Astrocyte (in vitro differentiated cells and primary cell): ENCODE measurements at regions not wholly inside any gene's neighbourhood (a gene's known extent, or its start where the extent isn't known, plus 50 kb on each side); places are given as distances from the start of the nearest gene placed in this dataset.

Experiments
- DNase-seq: peaks from one replicate; pipeline ENCODE4 v3.0.0-alpha.2; 2010; ENCODE audit warnings: low read depth
- FAIRE-seq: peaks from 2 replicates; lab custom pipeline; 2011; peaks lifted over from hg19 to GRCh38; lab: Jason Lieb, UNC
- H2AFZ ChIP-seq: 2 replicates; pipeline ENCODE4 v1.6.0; 2012; ENCODE audit warnings: low read depth, low read length, inconsistent platforms
- H3K27ac ChIP-seq: 2 replicates; pipeline ENCODE4 v1.5.1; 2011; ENCODE audit warnings: low read depth, low read length, inconsistent platforms
- H3K27me3 ChIP-seq: 2 replicates; pipeline ENCODE4 v1.6.0; 2011; ENCODE audit warnings: low read length, inconsistent platforms; ENCODE audit not compliant: insufficient read depth
- H3K36me3 ChIP-seq: 2 replicates; pipeline ENCODE4 v1.5.1; 2011; ENCODE audit warnings: low read length, inconsistent platforms; ENCODE audit not compliant: insufficient read depth
- H3K4me1 ChIP-seq: 2 replicates; pipeline ENCODE4 v1.5.1; 2011; ENCODE audit warnings: low read length, inconsistent platforms; ENCODE audit not compliant: insufficient read depth
- H3K4me2 ChIP-seq: 2 replicates; pipeline ENCODE4 v1.6.0; 2012; ENCODE audit warnings: low read length, inconsistent platforms
- H3K4me3 ChIP-seq: 2 replicates; pipeline ENCODE4 v1.5.1; 2011; ENCODE audit warnings: low read depth, mild to moderate bottlenecking, low read length, inconsistent platforms; ENCODE audit not compliant: insufficient read depth
- H3K79me2 ChIP-seq: 2 replicates; pipeline ENCODE4 v1.6.0; 2012; ENCODE audit warnings: mild to moderate bottlenecking, low read length, inconsistent platforms; ENCODE audit not compliant: insufficient read depth
- H3K9ac ChIP-seq: 2 replicates; pipeline ENCODE4 v1.6.0; 2012; ENCODE audit warnings: mild to moderate bottlenecking, low read length, inconsistent platforms
- H3K9me3 ChIP-seq: 2 replicates; pipeline ENCODE4 v1.5.1; 2012; ENCODE audit warnings: low read depth, mild to moderate bottlenecking, low read length, inconsistent platforms; ENCODE audit not compliant: insufficient read depth
- H4K20me1 ChIP-seq: 2 replicates; pipeline ENCODE4 v1.6.0; 2012; ENCODE audit warnings: low read length, inconsistent platforms; ENCODE audit not compliant: insufficient read depth
- H3K27ac Mint-ChIP-seq: one replicate; pipeline ENCODE4 v1.8.0; 2021; ENCODE audit warnings: mild to moderate bottlenecking, mixed read lengths; ENCODE audit not compliant: unreplicated experiment
- H3K27me3 Mint-ChIP-seq: one replicate; pipeline ENCODE4 v1.8.0; 2021; ENCODE audit warnings: low read depth, mixed read lengths; ENCODE audit not compliant: unreplicated experiment
- H3K36me3 Mint-ChIP-seq: one replicate; pipeline ENCODE4 v1.8.0; 2021; ENCODE audit warnings: low read depth, mixed read lengths; ENCODE audit not compliant: unreplicated experiment
- H3K4me1 Mint-ChIP-seq: one replicate; pipeline ENCODE4 v1.8.0; 2021; ENCODE audit warnings: low read depth, mixed read lengths; ENCODE audit not compliant: unreplicated experiment
- H3K4me3 Mint-ChIP-seq: one replicate; pipeline ENCODE4 v1.8.0; 2021; ENCODE audit warnings: mild to moderate bottlenecking, moderate library complexity, mixed read lengths; ENCODE audit not compliant: unreplicated experiment
- H3K9me3 Mint-ChIP-seq: one replicate; pipeline ENCODE4 v1.8.0; 2021; ENCODE audit warnings: mild to moderate bottlenecking, mixed read lengths; ENCODE audit not compliant: unreplicated experiment
- CTCF ChIP-seq: IDR thresholded peaks from 2 replicates; pipeline ENCODE4 v1.5.1; 2011; ENCODE audit warnings: low read depth, mild to moderate bottlenecking, inconsistent platforms, low read length, moderate library complexity; ENCODE audit not compliant: insufficient read depth
- EZH2 ChIP-seq: IDR thresholded peaks from 2 replicates; pipeline ENCODE4 v1.6.1; 2012; ENCODE audit warnings: mild to moderate bottlenecking, low read length, inconsistent platforms; ENCODE audit not compliant: insufficient read depth

- Histone ChIP-seq H3K27ac (no peak overlapping the region), H3K4me2 (no peak overlapping the region), H3K4me1 (no peaks in the 10 kb centered on the region), H3K9ac (no peak overlapping the region), H4K20me1 (no peaks in the 10 kb centered on the region), H3K9me3 (no peaks in the 10 kb centered on the region), H3K79me2 (no peaks in the 10 kb centered on the region), H3K4me3 (no peak overlapping the region), H3K36me3 (no peaks in the 10 kb centered on the region), H3K27me3 (no peaks in the 10 kb centered on the region), H2AFZ (no peak overlapping the region)
- Mint-ChIP-seq H3K27ac (no peak overlapping the region), H3K9me3 (peaks cover 22% of the 10 kb centered on the region), H3K4me3 (no peak overlapping the region), H3K36me3 (peaks cover 2% of the 10 kb centered on the region), H3K4me1 (no peaks in the 10 kb centered on the region), H3K27me3 (no peaks in the 10 kb centered on the region)
- TF ChIP-seq EZH2 (no peak), CTCF (no peak)
- FAIRE-seq (no peak), DNase-seq (no peak)
These were observed 506.7 kb downstream of the TMEM232 start for GRCh38 chr5:110219769-110220168.

DNA sequence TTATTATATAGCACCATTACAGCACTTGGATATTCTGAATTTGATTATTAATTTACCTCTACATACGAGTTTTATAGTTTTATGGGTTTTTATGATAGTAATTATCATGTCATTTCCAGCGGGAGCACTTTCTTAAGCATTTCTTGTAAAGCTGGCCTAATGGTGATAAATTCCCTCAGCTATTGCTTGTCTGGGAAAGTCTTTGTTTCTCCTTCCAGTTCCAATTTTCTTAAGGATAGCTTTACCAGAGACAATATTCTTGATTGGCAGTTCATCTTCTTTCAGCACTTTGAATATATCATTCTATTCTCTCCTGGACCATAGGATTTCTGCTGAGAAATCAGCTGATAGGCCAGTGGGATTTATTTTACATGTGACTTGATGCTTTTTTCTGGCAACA lies 505.4 kb downstream of the TMEM232 start:
- H2AFZ ChIP-seq, result no peak overlapping the region
- FAIRE-seq (no peak), DNase-seq (no peak)
- no peaks in the 10 kb centered on the region for H3K4me1 ChIP-seq
- H3K79me2 ChIP-seq, result no peaks in the 10 kb centered on the region
- H3K9me3 Mint-ChIP-seq, result peaks cover 18% of the 10 kb centered on the region
- peaks cover 2% of the 10 kb centered on the region for H3K36me3 Mint-ChIP-seq
- H3K4me3 Mint-ChIP-seq, result no peak overlapping the region
- no peak overlapping the region for H3K27ac Mint-ChIP-seq
- no peaks in the 10 kb centered on the region for H3K4me1 Mint-ChIP-seq
- no peaks in the 10 kb centered on the region for H4K20me1 ChIP-seq
- H3K9me3 ChIP-seq, result no peaks in the 10 kb centered on the region
- H3K9ac ChIP-seq, result no peak overlapping the region
- no peak overlapping the region for H3K4me2 ChIP-seq
- no peak for TF ChIP-seq CTCF
- no peak for TF ChIP-seq EZH2
- no peak overlapping the region for H3K4me3 ChIP-seq
- no peaks in the 10 kb centered on the region for H3K27me3 ChIP-seq
- no peaks in the 10 kb centered on the region for H3K27me3 Mint-ChIP-seq
- H3K27ac ChIP-seq, result no peak overlapping the region
- no peaks in the 10 kb centered on the region for H3K36me3 ChIP-seq

DNA sequence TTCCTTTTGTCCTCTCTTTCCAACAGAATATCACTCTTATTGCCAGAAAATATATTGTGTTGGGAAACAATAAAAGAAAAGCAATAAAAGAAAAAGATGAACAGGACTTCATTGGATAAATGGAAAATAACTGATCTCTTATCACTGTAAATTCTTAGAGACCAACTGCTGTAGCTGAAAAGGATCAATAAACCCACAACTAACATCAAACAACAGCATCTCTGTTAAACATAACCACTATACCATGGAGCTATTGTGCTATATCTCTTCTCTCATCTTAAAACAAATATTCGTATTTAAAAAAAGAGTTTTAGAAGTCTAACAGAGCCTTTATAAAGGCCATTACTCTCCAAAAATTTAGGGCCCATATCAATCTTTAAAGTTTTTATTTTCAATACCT lies 502.4 kb downstream of the TMEM232 start:
- Histone ChIP-seq H3K4me3 (no peak overlapping the region), H3K4me1 (no peaks in the 10 kb centered on the region), H3K4me2 (no peak overlapping the region), H3K27me3 (no peaks in the 10 kb centered on the region), H3K9me3 (no peaks in the 10 kb centered on the region), H4K20me1 (no peaks in the 10 kb centered on the region), H3K36me3 (no peaks in the 10 kb centered on the region), H3K79me2 (no peaks in the 10 kb centered on the region), H3K9ac (no peak overlapping the region), H3K27ac (no peak overlapping the region), H2AFZ (no peak overlapping the region)
- FAIRE-seq (no peak), DNase-seq (no peak)
- no peak overlapping the region for H3K4me3 Mint-ChIP-seq
- no peaks in the 10 kb centered on the region for H3K27me3 Mint-ChIP-seq
- peaks cover 8% of the 10 kb centered on the region for H3K9me3 Mint-ChIP-seq
- no peaks in the 10 kb centered on the region for H3K4me1 Mint-ChIP-seq
- H3K36me3 Mint-ChIP-seq, result peaks cover 2% of the 10 kb centered on the region
- TF ChIP-seq CTCF (no peak), EZH2 (no peak)
- H3K27ac Mint-ChIP-seq, result no peak overlapping the region
